Left lung (tissue), 4 donors: ENCODE measurements at regions not wholly inside any gene's neighbourhood (a gene's known extent, or its start where the extent isn't known, plus 50 kb on each side); places are given as distances from the start of the nearest gene placed in this dataset.

Experiments
- ATAC-seq: fragments of 200-7000 bp; cut with Tn5 transposase; one replicate; pipeline ENCODE4 v1.9.1; 2020; ENCODE audit warnings: moderate library complexity
- DNase-seq, 4 donors: peaks; one replicate each; pipeline ENCODE4 v3.0.0-alpha.2; 2013 to 2020
- H3K27ac ChIP-seq, 2 donors: fragments of 200-600 bp; sonication (generic) in 1 of 2; one replicate each; pipeline versions ENCODE4 v1.5.0 to v1.8.0; 2020 to 2021
- H3K27me3 ChIP-seq, 2 donors: fragments of 200-600 bp; sonication (generic) in 1 of 2; one replicate each; pipeline versions ENCODE4 v1.5.0 to v1.8.0; 2020 to 2021
- H3K36me3 ChIP-seq, 2 donors: fragments of 200-600 bp; sonication (generic) in 1 of 2; one replicate each; pipeline versions ENCODE4 v1.5.0 to v1.8.0; 2020 to 2021
- H3K4me1 ChIP-seq, 2 donors: fragments of 200-600 bp; one replicate each; pipeline ENCODE4 v1.8.0; 2021
- H3K4me3 ChIP-seq, 2 donors: fragments of 200-600 bp; sonication (generic) in 1 of 2; one replicate each; pipeline versions ENCODE4 v1.5.0 to v1.8.0; 2020 to 2021; ENCODE audit warnings: mild to moderate bottlenecking in 1 of 2
- H3K9me3 ChIP-seq, 2 donors: fragments of 200-600 bp; sonication (generic) in 1 of 2; one replicate each; pipeline versions ENCODE4 v1.5.0 to v1.8.0; 2020 to 2021
- intact Hi-C, 2 donors: fragments of 100-400 bp; cut with DNase I; formaldehyde crosslinking; loops; one replicate each; pipeline versions ENCODE4 v1.11.2 to v1.14.2; 2022
- TF ChIP-seq, protein P1 (sequence below), 2 donors: fragments of 200-600 bp; sonication (generic) in 1 of 2; IDR thresholded peaks; one replicate each; pipeline versions ENCODE4 v1.5.0 to v1.8.0; 2021; ENCODE audit warnings: antibody characterized with exemption in 2 of 2
- donor health status: DM: no; HTN: yes; CAD: no.
- donor health status: DM: no; HTN: no; CAD: no.

DNA sequence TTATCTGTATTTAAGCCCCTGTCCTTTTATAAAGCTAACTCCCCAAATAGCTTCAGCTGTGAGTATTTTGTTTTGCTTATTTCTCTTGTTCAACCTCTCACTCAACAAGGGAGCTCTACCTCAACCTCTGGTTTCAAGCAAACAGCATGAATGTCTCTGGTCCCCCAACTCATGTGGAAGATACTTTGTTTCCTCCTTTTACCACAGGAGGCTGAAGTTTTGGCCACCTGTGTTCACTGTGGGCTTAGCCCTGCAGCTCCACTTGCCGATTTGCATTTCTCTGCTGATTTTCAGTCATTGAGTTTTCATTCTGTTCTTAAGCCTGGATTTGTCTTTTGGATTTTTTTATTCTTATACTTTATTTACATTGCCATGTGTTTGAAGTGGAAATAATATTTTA lies 613.1 kb downstream of the USP25 start:
- TF ChIP-seq, protein P1, sequence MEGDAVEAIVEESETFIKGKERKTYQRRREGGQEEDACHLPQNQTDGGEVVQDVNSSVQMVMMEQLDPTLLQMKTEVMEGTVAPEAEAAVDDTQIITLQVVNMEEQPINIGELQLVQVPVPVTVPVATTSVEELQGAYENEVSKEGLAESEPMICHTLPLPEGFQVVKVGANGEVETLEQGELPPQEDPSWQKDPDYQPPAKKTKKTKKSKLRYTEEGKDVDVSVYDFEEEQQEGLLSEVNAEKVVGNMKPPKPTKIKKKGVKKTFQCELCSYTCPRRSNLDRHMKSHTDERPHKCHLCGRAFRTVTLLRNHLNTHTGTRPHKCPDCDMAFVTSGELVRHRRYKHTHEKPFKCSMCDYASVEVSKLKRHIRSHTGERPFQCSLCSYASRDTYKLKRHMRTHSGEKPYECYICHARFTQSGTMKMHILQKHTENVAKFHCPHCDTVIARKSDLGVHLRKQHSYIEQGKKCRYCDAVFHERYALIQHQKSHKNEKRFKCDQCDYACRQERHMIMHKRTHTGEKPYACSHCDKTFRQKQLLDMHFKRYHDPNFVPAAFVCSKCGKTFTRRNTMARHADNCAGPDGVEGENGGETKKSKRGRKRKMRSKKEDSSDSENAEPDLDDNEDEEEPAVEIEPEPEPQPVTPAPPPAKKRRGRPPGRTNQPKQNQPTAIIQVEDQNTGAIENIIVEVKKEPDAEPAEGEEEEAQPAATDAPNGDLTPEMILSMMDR (IDR thresholded peaks at IDR 0.05), result no peak
- intact Hi-C loops, result no loop called here
- H3K9me3 ChIP-seq, result no peaks in the 10 kb centered on the region
- H3K4me1 ChIP-seq, result no peaks in the 10 kb centered on the region
- H3K27me3 ChIP-seq, result no peaks in the 10 kb centered on the region
- DNase-seq, result no peak
- ATAC-seq, result no peak
- no peak overlapping the region for H3K4me3 ChIP-seq
- H3K36me3 ChIP-seq, result no peaks in the 10 kb centered on the region
- no peak overlapping the region for H3K27ac ChIP-seq

DNA sequence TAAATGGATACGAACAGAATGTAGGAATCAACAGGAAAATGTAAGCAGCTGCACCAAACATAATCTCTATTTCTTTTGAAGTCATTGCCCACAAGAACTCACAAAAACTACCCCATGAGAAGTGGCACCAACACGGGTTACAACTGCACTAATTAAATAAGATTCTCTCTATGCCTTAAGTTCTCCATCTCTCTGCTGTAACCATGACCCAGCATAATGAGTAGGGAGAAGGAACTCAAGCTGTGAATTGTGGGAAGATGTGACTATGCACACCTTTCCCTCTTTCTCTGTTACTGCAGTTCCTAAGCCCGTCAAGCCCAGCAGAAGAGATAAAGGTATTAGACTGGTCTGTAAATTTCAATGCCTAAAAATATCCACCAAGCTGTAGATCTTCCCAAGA lies 614.0 kb downstream of the USP25 start:
- TF ChIP-seq, protein P1 (IDR thresholded peaks at IDR 0.05), result no peak
- intact Hi-C loops, result no loop called here
- DNase-seq (no peak), ATAC-seq (no peak)
- no peak overlapping the region for H3K4me3 ChIP-seq
- no peaks in the 10 kb centered on the region for H3K9me3 ChIP-seq
- H3K27me3 ChIP-seq, result no peaks in the 10 kb centered on the region
- no peaks in the 10 kb centered on the region for H3K36me3 ChIP-seq
- H3K4me1 ChIP-seq, result no peaks in the 10 kb centered on the region
- no peak overlapping the region for H3K27ac ChIP-seq

DNA sequence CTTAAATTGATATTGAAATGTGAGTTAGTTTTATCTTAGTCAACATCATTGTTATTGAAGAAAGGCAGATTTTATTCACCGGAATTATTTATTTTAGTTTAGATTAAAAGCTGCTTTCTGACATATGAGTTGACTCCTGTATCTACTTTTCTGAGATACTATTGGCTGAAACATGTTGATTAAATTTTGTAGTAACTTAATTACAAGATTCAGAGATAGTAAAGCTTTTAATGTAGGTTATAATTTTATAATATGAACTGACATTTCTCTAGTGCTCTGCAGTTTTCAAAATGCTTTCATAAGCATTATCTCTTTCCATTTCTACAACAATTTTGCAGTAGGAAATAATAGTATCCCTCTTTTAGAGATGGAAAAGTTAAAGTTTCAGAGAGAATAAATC lies 616.0 kb downstream of the USP25 start:
- ATAC-seq, result no peak
- H3K27me3 ChIP-seq, result no peaks in the 10 kb centered on the region
- DNase-seq, result no peak
- H3K36me3 ChIP-seq, result no peaks in the 10 kb centered on the region
- H3K9me3 ChIP-seq, result no peaks in the 10 kb centered on the region
- TF ChIP-seq, protein P1 (IDR thresholded peaks at IDR 0.05), result no peak
- H3K27ac ChIP-seq, result no peak overlapping the region
- H3K4me1 ChIP-seq, result no peaks in the 10 kb centered on the region
- intact Hi-C loops, result no loop called here
- no peak overlapping the region for H3K4me3 ChIP-seq

DNA sequence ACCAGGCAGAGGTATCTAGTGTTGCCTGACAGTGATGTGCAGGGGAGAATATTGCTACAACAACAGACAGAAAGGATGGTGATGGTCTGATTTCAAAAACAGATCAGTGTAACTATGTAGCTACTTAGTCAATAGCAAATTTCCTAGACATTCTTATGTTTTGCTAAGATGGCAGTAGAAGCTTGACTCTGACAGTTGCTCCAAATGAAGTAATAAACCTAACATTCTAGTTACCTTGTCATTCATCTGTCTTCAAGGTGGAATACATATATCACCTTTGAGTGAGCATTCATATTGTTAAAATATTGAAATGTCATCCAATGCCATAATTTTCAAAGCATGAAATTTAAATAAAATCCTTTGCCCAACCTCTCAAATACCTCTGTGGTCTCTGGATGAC lies 617.4 kb downstream of the USP25 start:
- ATAC-seq (no peak), DNase-seq (no peak)
- intact Hi-C loops, result no loop called here
- H3K4me1 ChIP-seq, result no peaks in the 10 kb centered on the region
- TF ChIP-seq, protein P1 (IDR thresholded peaks at IDR 0.05), result no peak
- no peak overlapping the region for H3K4me3 ChIP-seq
- H3K27ac ChIP-seq, result no peak overlapping the region
- no peaks in the 10 kb centered on the region for H3K9me3 ChIP-seq
- H3K27me3 ChIP-seq, result no peaks in the 10 kb centered on the region
- H3K36me3 ChIP-seq, result no peaks in the 10 kb centered on the region

DNA sequence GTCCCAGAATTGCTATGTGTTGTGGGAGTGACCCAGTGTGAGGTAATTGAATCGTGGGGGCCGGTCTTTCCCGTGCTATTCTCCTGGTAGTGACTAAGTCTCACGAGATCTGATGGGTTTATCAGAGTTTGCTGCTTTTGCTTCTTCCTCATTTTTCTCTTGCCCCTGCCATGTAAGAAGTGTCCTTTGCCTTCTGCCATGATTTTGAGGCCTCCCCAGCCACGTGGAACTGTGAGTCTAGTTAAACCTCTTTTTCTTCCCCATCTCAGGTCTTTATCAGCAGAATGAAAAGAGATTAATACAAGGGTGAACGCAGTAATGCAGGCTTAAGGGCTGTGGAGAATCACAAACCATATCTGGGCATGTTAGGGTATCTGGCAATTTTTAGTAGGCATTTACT lies 624.0 kb downstream of the USP25 start:
- ATAC-seq (no peak), DNase-seq (no peak)
- no peaks in the 10 kb centered on the region for H3K4me1 ChIP-seq
- no peak overlapping the region for H3K4me3 ChIP-seq
- TF ChIP-seq, protein P1 (IDR thresholded peaks at IDR 0.05), result no peak
- intact Hi-C loops, result no loop called here
- peaks cover 0 to 3% of the 10 kb centered on the region in 2 donors for H3K9me3 ChIP-seq
- H3K27me3 ChIP-seq, result no peaks in the 10 kb centered on the region
- H3K36me3 ChIP-seq, result no peaks in the 10 kb centered on the region
- no peak overlapping the region for H3K27ac ChIP-seq
